H9 (cell line): ENCODE measurements at regions not wholly inside any gene's neighbourhood (a gene's known extent, or its start where the extent isn't known, plus 50 kb on each side); places are given as distances from the start of the nearest gene placed in this dataset.

Experiments
- DNase-seq: peaks from one replicate; pipeline ENCODE4 v3.0.0-alpha.2; 2017
- H2AFZ ChIP-seq: one replicate; pipeline ENCODE4 v1.6.1; 2013; ENCODE audit warnings: mild to moderate bottlenecking, low read length, control low read depth, moderate library complexity
- H2AK5ac ChIP-seq: 2 replicates; pipeline ENCODE4 v1.6.1; 2013; ENCODE audit warnings: low read length, control low read depth, mixed read lengths; ENCODE audit not compliant: insufficient read length
- H2BK120ac ChIP-seq: one replicate; pipeline ENCODE4 v1.6.1; 2013; ENCODE audit warnings: low read depth, mild to moderate bottlenecking, low read length, control low read depth, inconsistent platforms; ENCODE audit not compliant: poor library complexity, severe bottlenecking
- H2BK12ac ChIP-seq: 2 replicates; pipeline ENCODE4 v1.6.1; 2013; ENCODE audit warnings: low read length, control low read depth, mixed read lengths, low read depth; ENCODE audit not compliant: insufficient read length
- H2BK15ac ChIP-seq: 2 replicates; pipeline ENCODE4 v1.6.1; 2013; ENCODE audit warnings: low read depth, low read length, control low read depth
- H2BK20ac ChIP-seq: one replicate; pipeline ENCODE4 v1.6.1; 2013; ENCODE audit warnings: low read depth, mild to moderate bottlenecking, low read length, control low read depth, inconsistent platforms; ENCODE audit not compliant: poor library complexity, severe bottlenecking
- H2BK5ac ChIP-seq: 2 replicates; pipeline ENCODE4 v1.6.1; 2013; ENCODE audit warnings: low read length, control low read depth, mixed read lengths; ENCODE audit not compliant: insufficient read length
- H3K14ac ChIP-seq: 2 replicates; pipeline ENCODE4 v1.6.1; 2013; ENCODE audit warnings: low read length, control low read depth; ENCODE audit not compliant: insufficient read depth
- H3K18ac ChIP-seq: 2 replicates; pipeline ENCODE4 v1.6.1; 2013; ENCODE audit warnings: low read depth, mild to moderate bottlenecking, mixed read lengths, low read length, control low read depth; ENCODE audit not compliant: insufficient read length
- H3K23ac ChIP-seq: 2 replicates; pipeline ENCODE4 v1.6.1; 2013; ENCODE audit warnings: low read length, control low read depth, mixed read lengths, low read depth; ENCODE audit not compliant: insufficient read length
- H3K23me2 ChIP-seq: 2 replicates; pipeline ENCODE4 v1.6.1; 2013; ENCODE audit warnings: low read depth, mild to moderate bottlenecking, mixed read lengths, low read length, control low read depth; ENCODE audit not compliant: insufficient read length, poor library complexity, severe bottlenecking
- H3K27ac ChIP-seq: 2 replicates; pipeline ENCODE4 v1.5.1; 2013; ENCODE audit warnings: low read length, control low read depth, mixed read lengths, low read depth; ENCODE audit not compliant: insufficient read length
- H3K27me3 ChIP-seq: 2 replicates; pipeline ENCODE4 v1.6.1; 2013; ENCODE audit warnings: low read length, control low read depth, inconsistent platforms; ENCODE audit not compliant: insufficient read depth
- H3K4ac ChIP-seq: 2 replicates; pipeline ENCODE4 v1.6.1; 2013; ENCODE audit warnings: low read depth, mild to moderate bottlenecking, control low read depth, inconsistent platforms, low read length, moderate library complexity
- H3K4me1 ChIP-seq: 2 replicates; pipeline ENCODE4 v1.6.1; 2013; ENCODE audit warnings: low read length, control low read depth, inconsistent platforms; ENCODE audit not compliant: insufficient read depth
- H3K4me2 ChIP-seq: 2 replicates; pipeline ENCODE4 v1.6.1; 2013; ENCODE audit warnings: low read length, control low read depth, mixed read lengths; ENCODE audit not compliant: insufficient read length, insufficient read depth
- H3K56ac ChIP-seq: 2 replicates; pipeline ENCODE4 v1.6.1; 2013; ENCODE audit warnings: low read depth, mild to moderate bottlenecking, mixed read lengths, low read length, control low read depth; ENCODE audit not compliant: insufficient read length
- H3K79me1 ChIP-seq: 2 replicates; pipeline ENCODE4 v1.6.1; 2013; ENCODE audit warnings: low read depth, mild to moderate bottlenecking, moderate library complexity, low read length, control low read depth, inconsistent platforms; ENCODE audit not compliant: insufficient read depth, poor library complexity, severe bottlenecking
- H3K79me2 ChIP-seq: 2 replicates; pipeline ENCODE4 v1.6.1; 2013; ENCODE audit warnings: low read length, control low read depth, inconsistent platforms; ENCODE audit not compliant: insufficient read depth
- H3K9ac ChIP-seq: 2 replicates; pipeline ENCODE4 v1.6.1; 2013; ENCODE audit warnings: low read length, control low read depth, mixed read lengths; ENCODE audit not compliant: insufficient read length; ENCODE audit errors: extremely low read depth
- H3K9me3 ChIP-seq: one replicate; pipeline ENCODE4 v1.6.1; 2013; ENCODE audit warnings: low read depth, low read length, inconsistent platforms; ENCODE audit not compliant: control insufficient read depth
- H3T11ph ChIP-seq: one replicate; pipeline ENCODE4 v1.6.1; 2013; ENCODE audit warnings: mild to moderate bottlenecking, low read length, control low read depth, inconsistent platforms
- H4K20me1 ChIP-seq: one replicate; pipeline ENCODE4 v1.6.1; 2013; ENCODE audit not compliant: control insufficient read depth, insufficient read length, insufficient read depth
- H4K5ac ChIP-seq: 2 replicates; pipeline ENCODE4 v1.6.1; 2013; ENCODE audit warnings: low read depth, mild to moderate bottlenecking, mixed read lengths, low read length, control low read depth; ENCODE audit not compliant: insufficient read length
- H4K8ac ChIP-seq: replicated peaks from 2 replicates; pipeline ENCODE4 v1.6.1; 2013; ENCODE audit warnings: low read length, control low read depth, mixed read lengths, low read depth; ENCODE audit not compliant: insufficient read length
- H4K91ac ChIP-seq: 2 replicates; pipeline ENCODE4 v1.6.1; 2013; ENCODE audit warnings: low read depth, mild to moderate bottlenecking, moderate library complexity, mixed read lengths, low read length, control low read depth; ENCODE audit not compliant: insufficient read length
- H3K27ac Mint-ChIP-seq, 3 experiments: 2 replicates in 2 of 3; 3 replicates in 1 of 3; pipeline ENCODE4 v1.8.0; 2020 to 2021; ENCODE audit warnings: mixed read lengths in 3 of 3, mild to moderate bottlenecking in 1 of 3, moderate library complexity in 1 of 3
- H3K27me3 Mint-ChIP-seq: 2 replicates; pipeline ENCODE4 v1.8.0; 2021; ENCODE audit warnings: low read depth, mild to moderate bottlenecking, moderate library complexity, mixed read lengths
- H3K36me3 Mint-ChIP-seq, 3 experiments: 2 replicates in 2 of 3; 3 replicates in 1 of 3; pipeline ENCODE4 v1.8.0; 2020 to 2021; ENCODE audit warnings: low read depth in 3 of 3, mixed read lengths in 3 of 3; ENCODE audit not compliant: insufficient read depth in 1 of 3
- H3K4me1 Mint-ChIP-seq, 2 experiments: 2 replicates each; pipeline ENCODE4 v1.8.0; 2020; ENCODE audit warnings: mixed read lengths in 2 of 2
- H3K4me3 Mint-ChIP-seq, 2 experiments: 2 replicates in 1 of 2; 3 replicates in 1 of 2; pipeline ENCODE4 v1.8.0; 2020 to 2021; ENCODE audit warnings: mild to moderate bottlenecking in 2 of 2, mixed read lengths in 2 of 2, moderate library complexity in 1 of 2
- H3K9me3 Mint-ChIP-seq, 2 experiments: 2 replicates in 1 of 2; 3 replicates in 1 of 2; pipeline ENCODE4 v1.8.0; 2020; ENCODE audit warnings: mild to moderate bottlenecking in 2 of 2, mixed read lengths in 2 of 2, moderate library complexity in 1 of 2
- WGBS: extraction: QIAGEN DNeasy Blood & Tissue Kit; methylation state at CpG from one replicate; pipeline ENCODE4 v1.1.7; 2013; ENCODE audit warnings: missing lambda C conversion rate, low lambda C conversion rate, mixed read lengths; ENCODE audit not compliant: insufficient read length; ENCODE audit errors: extremely low coverage; 5-methylcytosine and 5-hydroxymethylcytosine counted together
- TF ChIP-seq, protein P1 (sequence below): fragments of 200-600 bp; sonication (generic); conservative IDR thresholded peaks from 3 replicates; pipeline ENCODE4 v1.8.0; 2021; ENCODE audit warnings: antibody characterized with exemption, mild to moderate bottlenecking

DNA sequence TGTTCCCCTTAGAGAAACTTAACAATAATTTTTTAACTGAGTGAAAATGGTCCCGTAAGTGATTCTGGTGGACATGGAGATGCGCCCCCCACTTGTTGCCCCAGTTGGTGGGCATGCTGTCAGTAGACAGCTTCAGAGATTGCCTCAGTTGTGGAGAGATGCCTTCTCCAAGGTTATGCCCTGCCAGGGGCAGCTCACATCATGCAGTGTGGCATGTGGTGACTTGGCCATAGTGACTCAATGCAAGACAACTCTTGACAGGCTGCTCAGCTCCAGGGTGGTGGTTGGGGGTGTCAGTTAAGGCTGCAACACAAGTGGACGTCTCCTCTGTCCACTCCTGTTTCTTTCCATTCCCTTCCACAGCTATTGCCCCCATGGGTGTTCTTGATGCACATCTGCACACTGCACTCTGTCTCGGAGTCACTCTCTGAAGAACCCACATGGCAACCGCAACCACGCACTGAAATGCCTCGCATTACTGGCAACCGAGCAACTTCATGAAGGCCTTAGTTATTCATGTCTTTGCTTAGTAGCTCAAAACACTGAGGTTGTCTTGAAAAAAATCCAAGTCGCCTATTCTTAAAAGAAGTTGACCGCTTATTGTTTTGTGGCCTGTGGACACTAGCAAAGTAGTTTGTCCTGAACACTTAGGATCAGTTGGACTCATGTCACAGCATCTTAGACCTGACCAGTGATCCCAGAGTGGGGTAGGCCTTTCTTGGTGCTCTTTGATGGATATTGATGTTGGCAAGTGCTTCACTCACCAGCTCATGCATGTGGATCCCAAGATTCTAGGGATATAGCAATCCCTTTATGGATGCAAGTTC, 54.8 kb upstream of the USP1 start:
- H2BK15ac ChIP-seq = no peak overlapping the region
- no peaks in the 10 kb centered on the region for H4K20me1 ChIP-seq
- Mint-ChIP-seq H3K36me3 (no peaks in the 10 kb centered on the region), H3K27me3 (no peaks in the 10 kb centered on the region; the same call in none of the 2 replicates), H3K4me1 (peaks cover 19 to 22% of the 10 kb centered on the region in 2 experiments), H3K27ac (peak overlapping the region in 1 of 3 experiments; percentile 57; a peak in 1 of 7 replicates), H3K9me3 (peaks cover 0 to 5% of the 10 kb centered on the region in 2 experiments; a peak in 1 of 5 replicates), H3K4me3 (no peak overlapping the region)
- DNase-seq = no peak
- no peak overlapping the region for H2AFZ ChIP-seq
- H3K23ac ChIP-seq = no peak overlapping the region
- H3K27me3 ChIP-seq = no peaks in the 10 kb centered on the region
- H4K8ac ChIP-seq = no peak overlapping the region
- H3K56ac ChIP-seq = no peak overlapping the region
- H3K79me1 ChIP-seq = no peaks in the 10 kb centered on the region
- H2BK20ac ChIP-seq = no peak overlapping the region
- no peak overlapping the region for H2BK12ac ChIP-seq
- no peak overlapping the region for H3K18ac ChIP-seq
- H3T11ph ChIP-seq = no peak overlapping the region
- no peak overlapping the region for H3K27ac ChIP-seq
- no peaks in the 10 kb centered on the region for H3K4me1 ChIP-seq
- WGBS = no CpG with 5 or more reads among the region's 10 CpGs
- TF ChIP-seq, protein P1, sequence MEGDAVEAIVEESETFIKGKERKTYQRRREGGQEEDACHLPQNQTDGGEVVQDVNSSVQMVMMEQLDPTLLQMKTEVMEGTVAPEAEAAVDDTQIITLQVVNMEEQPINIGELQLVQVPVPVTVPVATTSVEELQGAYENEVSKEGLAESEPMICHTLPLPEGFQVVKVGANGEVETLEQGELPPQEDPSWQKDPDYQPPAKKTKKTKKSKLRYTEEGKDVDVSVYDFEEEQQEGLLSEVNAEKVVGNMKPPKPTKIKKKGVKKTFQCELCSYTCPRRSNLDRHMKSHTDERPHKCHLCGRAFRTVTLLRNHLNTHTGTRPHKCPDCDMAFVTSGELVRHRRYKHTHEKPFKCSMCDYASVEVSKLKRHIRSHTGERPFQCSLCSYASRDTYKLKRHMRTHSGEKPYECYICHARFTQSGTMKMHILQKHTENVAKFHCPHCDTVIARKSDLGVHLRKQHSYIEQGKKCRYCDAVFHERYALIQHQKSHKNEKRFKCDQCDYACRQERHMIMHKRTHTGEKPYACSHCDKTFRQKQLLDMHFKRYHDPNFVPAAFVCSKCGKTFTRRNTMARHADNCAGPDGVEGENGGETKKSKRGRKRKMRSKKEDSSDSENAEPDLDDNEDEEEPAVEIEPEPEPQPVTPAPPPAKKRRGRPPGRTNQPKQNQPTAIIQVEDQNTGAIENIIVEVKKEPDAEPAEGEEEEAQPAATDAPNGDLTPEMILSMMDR = no peak
- H3K79me2 ChIP-seq = no peaks in the 10 kb centered on the region
- H2BK5ac ChIP-seq = no peak overlapping the region
- no peak overlapping the region for H2BK120ac ChIP-seq
- no peak overlapping the region for H4K91ac ChIP-seq
- H3K23me2 ChIP-seq = no peaks in the 10 kb centered on the region
- H3K14ac ChIP-seq = no peak overlapping the region
- no peak overlapping the region for H3K4ac ChIP-seq
- H2AK5ac ChIP-seq = no peak overlapping the region
- H3K4me2 ChIP-seq = no peak overlapping the region
- no peak overlapping the region for H4K5ac ChIP-seq
- no peak overlapping the region for H3K9ac ChIP-seq
- H3K9me3 ChIP-seq = no peaks in the 10 kb centered on the region
